Pons (tissue), 1 donor: ENCODE measurements at regions not wholly inside any gene's neighbourhood (a gene's known extent, or its start where the extent isn't known, plus 50 kb on each side); places are given as distances from the start of the nearest gene placed in this dataset.
A peak's percentile ranks its signal among the peaks of the same experiment; 100 is the strongest.

ENCODE experiments used
- DNase-seq: peaks from one replicate; pipeline ENCODE4 v3.0.0-alpha.2; 2016; ENCODE audit warnings: low spot score

GRCh38 chr1:182293119-182293589 is 98.4 kb downstream of the GLUL start:
- peak; percentile 51 for DNase-seq

GRCh38 chr1:182292193-182292741 is 99.3 kb downstream of the GLUL start:
- DNase-seq: no peak

DNA sequence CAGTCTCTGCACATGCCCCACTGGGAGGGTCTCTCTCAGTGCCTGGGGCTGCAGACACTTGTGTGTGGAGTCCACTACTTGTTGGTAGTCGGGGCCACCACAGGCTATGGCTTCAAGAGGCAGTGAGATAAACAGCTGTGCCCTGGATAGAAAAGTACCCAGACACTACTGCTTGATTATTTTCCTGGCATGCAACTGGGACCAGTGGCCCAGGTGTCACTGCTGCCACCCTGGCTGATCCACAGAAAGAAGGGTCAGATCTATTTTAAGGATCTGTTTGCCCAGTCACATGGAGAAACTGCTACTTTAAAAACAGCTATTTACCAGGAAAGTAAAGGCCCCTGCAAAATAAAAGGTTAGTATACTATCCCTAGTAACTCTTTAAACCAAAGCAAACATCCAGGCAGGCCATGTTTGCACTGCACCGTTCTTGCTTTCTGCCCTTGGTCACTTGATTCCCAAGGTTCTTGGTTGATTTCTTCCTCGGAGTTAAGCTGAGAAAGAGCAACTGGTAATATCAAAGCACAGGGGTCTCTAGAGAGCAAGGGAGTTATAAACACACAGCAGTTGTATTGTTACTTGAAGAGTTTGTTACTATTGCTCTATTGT is 99.9 kb downstream of the GLUL start:
- DNase-seq: no peak

GRCh38 chr1:182288749-182289604 is 102.6 kb downstream of the GLUL start:
- no peak for DNase-seq

GRCh38 chr1:182286761-182287160 is 104.8 kb downstream of the GLUL start:
- no peak for DNase-seq

DNA sequence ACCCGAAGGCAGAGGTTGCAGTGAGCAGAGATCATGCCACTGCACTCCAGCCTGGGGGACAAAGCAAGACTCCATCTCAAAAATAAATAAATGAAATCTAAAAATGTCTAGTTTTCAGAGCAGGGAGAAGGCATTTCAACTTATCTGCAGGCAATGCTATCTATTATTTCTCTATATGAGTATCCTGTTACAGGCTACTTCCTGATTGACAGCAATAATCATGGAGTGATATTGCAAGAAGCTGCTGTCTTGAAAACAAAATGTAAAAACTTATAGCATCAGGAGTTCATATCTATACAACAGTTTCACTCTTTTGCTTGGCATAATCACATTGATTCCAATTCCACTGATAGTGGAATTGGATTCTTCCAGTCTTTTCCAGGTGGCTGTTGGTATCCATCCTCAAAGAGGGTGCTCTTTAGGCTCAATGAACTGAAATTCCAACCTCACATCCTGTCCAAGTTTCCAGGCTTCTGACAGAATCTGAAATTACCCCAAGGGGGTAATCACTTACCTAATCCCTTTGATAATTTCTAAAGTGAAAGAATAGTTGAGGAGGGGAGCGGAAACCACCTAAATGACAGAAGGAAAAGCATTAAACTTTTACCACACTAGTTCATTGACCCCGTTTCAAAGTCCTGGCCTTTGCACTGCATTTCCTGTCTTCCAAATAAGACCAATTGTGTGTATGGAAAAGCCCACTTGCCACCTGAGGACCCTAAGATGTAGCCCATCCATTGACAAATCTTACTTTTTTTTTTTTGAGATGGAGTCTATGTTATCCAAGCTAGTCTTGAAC is 107.6 kb downstream of the GLUL start:
- DNase-seq: no peak

DNA sequence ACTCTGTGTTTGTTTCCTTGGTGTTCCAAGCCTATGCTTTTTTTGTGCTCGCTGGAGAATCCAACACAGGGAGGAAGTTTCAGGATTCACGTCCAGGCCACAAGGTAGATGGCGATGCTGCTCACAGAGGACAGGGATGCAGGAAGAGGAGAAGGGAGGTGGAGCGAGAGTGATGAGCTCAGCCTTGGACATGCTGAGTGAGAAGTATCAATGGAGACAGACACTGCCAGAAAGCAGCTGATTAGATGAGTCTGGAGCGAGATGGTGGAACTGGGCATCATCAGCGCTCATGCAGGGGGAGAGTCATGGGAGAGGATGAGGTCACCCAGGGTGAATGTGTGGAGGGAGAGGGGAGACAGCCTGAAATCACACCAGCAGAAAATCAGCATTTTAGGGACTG is 110.0 kb downstream of the GLUL start:
- DNase-seq: peak; percentile 98

DNA sequence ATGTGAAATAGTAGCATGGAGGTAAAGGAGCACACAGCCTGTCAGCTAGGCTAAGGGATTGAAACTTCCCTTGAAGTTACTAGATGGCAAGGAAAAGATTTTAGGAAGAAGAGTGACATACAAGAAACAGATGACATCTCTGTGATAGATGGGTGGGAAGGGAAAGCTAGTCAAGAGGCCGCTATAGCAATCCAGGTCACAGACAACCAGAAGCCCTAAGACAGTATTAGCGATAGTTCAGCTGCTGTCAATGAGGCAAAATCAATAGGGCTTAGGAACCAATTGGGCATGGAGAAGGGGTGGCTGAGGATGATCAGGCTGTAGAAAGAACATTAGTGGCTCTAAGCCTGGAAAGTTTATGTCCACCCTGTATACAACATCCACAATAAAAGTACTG is 111.1 kb downstream of the GLUL start:
- DNase-seq: no peak

DNA sequence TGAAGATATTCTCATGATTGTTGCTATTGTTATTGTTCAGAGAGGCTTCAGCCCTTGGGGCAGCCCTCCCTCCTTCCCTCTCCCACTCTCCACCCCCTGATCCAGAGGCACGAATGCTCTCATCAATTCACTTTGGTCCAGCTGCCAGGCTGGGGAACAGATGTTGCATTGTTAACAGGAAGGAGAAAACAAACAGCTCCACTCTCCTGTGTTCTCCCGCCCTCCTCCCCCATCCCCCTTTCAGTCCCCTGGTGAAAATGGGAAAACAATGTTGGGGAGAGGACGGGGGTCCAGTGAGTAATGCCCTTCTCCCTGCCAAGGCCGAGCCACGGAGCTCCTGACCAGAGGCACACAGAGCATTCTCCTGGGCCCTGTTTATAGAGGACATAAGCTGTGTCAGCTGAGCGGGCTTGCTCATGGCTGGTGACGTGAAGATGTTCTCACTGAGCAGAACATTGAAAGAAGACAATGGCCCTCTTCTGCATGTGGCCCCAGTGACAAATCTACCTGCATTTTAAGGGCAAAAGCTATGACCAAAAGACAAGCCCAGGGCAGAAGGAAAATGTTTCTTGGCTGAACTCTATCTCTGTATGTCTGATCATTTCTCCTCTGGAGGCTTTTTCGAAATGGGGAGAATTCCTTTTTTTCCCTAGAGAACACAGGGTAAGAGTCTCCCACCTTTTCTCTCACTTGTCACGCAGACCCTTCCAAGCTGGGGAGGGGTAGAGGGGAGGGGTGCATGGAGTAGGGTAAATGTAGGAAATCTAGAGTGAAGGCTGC is 111.7 kb downstream of the GLUL start:
- peak; percentile 100 for DNase-seq

DNA sequence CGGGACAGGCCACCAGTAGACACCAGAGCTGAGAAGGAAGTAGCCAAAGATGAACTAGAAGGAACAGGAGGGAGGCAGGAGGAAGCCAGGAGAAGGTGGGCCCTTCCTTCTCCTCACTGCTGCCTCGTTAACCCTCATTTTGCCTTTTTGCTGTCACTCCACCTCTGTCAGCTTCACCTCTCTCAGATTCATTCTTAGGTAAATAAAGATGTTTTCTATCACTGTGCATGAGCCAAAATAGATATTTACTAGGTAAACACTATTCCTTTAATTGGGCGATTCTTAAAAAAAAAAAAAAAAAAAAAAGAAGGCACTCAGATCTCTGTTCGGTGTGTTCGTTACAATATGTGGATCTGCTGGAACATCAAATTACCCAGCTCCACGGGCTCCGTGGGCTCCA is 112.3 kb downstream of the GLUL start:
- DNase-seq: peak; percentile 32

DNA sequence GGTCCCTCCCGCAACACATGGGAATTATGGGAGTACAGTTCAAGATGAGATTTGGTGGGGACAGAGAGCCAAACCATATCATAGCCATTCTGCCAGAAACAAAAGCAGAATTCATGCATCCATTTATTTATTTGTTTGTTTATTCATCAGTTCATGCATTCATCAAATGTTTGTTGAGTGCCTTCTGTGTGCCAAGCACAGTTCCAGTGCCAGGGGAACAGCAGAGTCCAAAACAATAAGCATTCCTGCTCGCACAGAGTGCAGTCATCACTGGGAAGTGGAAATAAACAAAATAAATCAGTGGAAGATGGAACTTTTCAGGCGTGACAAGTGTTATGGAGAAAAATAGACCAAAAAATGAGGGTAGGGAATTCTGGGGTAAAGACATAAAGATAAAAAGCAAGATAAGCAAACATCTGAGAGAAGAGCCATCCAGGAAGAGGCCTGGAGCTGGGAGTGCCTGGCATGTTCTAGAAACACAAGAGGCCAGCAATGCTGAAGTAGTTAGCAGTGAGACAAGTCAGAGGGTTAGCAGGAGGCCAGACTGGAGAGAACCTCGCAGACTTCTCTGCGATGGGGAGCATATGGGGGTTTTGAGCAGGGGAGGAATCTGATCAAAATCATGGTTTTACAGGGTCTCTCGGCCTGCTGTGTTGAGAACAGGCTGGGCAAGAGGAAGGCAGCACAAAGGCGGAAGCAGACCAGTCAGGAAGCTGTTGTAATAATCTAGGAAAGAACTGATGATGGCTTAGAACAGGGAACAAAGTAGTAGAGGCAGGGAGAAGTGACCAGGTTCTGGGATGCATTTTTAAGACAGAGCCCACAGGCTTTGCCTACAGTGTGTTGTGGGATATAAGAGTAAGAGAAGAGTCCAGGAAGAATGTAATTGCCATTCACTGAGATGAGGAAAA is 113.2 kb downstream of the GLUL start:
- DNase-seq: peak; percentile 45

GRCh38 chr1:182275271-182275670 is 116.3 kb downstream of the GLUL start:
- no peak for DNase-seq

DNA sequence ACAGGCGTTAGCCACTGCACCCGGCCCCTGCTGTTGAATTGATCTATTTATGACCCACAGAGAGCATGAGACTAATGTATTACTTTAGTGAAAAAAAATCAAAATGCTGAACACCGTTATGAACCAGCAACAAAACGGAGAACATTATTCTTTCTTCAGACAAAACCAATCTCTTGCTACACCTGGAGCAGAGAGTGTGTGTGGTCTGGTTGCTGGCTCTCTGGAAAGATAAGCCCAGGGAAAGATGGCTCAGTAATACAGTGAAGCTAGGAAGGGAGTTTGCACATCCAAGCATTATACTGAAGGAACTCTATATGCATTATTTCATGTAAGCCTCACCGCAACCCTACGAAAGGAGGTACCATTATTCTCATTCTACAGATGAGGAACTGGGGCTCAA is 117.0 kb downstream of the GLUL start:
- DNase-seq: no peak

GRCh38 chr1:182270731-182271130 is 120.9 kb downstream of the GLUL start:
- no peak for DNase-seq

DNA sequence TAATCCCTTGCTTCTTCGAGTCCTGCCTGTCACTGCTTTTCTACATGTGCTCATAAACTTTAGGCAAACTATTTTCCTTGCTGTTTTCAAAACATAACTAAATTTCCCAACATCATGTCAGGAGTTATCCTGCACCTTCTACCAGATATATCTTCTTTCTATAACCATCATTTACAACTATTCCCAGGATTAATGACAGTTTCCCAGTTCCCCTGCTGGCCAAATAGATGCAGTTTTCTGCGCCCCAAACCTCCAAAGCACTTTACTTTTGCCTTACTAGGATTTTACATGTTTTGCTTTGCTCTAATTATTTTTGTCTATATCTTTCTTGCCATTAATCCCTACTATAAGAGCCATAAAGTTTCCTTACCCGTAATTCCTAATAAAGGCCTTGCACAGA is 122.5 kb downstream of the GLUL start:
- no peak for DNase-seq

DNA sequence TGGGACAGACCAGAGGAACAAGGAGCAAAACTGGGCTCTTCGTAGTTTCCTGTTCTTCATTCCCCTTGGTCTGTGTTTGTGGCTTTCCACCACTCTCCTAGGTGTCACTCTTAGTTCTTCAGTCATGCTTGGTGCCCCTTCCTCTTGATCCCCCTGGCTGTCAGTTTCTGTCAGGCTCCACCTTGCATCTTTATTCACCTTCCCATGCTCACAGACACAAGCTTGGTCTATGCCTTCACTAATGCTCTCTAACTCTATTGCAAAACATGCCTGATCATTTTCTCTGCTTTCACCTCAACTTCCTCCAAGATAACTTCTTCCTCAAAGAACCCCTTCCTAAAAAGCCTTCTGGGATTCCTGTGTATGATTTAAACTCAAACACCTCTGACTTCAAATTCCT is 122.9 kb downstream of the GLUL start:
- peak; percentile 34 for DNase-seq

DNA sequence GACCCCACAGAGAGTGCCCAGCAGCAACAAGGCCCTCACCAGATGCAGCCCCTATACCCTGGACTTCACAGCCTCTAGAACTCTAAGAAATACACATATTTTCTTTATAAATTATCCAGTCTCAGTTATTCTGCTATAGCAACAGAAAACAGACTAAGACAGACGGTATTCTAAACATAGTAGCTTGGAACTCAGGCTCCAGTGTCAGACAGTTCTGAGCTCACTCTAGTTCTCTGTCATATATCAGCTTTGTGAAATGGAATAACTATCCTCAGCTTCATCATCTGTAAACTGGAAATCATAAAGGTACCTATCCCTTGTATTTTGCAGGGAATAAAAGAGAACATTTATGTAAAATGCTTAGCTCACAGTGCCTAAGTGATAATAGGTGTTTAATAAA is 127.4 kb downstream of the GLUL start:
- no peak for DNase-seq

GRCh38 chr1:182263706-182264105 is 127.9 kb downstream of the GLUL start:
- DNase-seq: no peak

- no peak for DNase-seq
Measured at GRCh38 chr1:182262425-182262824, 129.2 kb downstream of the GLUL start.

DNA sequence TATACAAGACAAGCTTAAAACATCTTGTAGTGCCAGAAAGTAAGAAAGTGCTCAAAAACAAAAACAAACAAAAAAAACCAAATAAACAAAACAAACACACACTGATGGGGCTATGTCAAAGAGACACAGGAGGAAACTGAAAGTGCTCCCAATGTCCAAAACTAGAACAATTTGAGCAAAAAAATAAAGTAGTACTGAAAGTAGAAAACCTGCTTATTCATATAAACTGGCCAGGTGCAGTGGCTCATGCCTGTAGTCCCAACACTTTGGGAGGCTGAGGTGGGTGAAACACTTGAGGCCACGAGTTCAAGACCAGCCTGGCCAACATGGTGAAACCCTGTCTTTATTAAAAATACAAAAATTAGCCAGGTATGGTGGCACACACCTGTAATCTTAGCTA is 129.9 kb downstream of the GLUL start:
- no peak for DNase-seq

- DNase-seq: no peak
Measured at GRCh38 chr1:182260516-182260915, 131.1 kb downstream of the GLUL start.
